ENCODE measurements at regions not wholly inside any gene's neighbourhood (a gene's known extent, or its start where the extent isn't known, plus 50 kb on each side); places are given as distances from the start of the nearest gene placed in this dataset.

DNA sequence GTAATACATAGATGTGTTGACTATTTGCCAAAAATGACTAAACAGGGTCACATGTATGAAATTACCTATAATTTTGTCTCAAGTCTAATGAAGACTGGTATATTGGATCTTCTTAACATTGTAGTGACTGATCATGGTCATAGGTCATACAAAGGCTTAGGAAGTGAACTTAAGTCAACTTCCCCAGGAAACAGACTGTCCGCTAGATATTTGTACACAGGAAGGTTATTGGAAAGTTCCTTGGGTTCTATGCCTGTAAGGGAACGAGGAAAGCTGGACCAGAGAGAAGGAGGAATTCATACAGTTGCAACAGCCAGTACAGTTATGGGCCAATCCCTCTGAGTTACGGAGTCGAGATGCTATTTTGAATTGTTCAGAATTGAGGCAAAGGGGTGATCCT, 462.0 kb upstream of the THRB start:
- DNase-seq (ENCODE audit: low read depth), result no peak
- no peak overlapping the region for H3K4me3 ChIP-seq (ENCODE audit: low read depth, low read length)
- TF ChIP-seq, protein P1, sequence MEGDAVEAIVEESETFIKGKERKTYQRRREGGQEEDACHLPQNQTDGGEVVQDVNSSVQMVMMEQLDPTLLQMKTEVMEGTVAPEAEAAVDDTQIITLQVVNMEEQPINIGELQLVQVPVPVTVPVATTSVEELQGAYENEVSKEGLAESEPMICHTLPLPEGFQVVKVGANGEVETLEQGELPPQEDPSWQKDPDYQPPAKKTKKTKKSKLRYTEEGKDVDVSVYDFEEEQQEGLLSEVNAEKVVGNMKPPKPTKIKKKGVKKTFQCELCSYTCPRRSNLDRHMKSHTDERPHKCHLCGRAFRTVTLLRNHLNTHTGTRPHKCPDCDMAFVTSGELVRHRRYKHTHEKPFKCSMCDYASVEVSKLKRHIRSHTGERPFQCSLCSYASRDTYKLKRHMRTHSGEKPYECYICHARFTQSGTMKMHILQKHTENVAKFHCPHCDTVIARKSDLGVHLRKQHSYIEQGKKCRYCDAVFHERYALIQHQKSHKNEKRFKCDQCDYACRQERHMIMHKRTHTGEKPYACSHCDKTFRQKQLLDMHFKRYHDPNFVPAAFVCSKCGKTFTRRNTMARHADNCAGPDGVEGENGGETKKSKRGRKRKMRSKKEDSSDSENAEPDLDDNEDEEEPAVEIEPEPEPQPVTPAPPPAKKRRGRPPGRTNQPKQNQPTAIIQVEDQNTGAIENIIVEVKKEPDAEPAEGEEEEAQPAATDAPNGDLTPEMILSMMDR (IDR thresholded peaks at IDR 0.05; ENCODE audit: insufficient read depth, low read depth, low read length), result no peak

DNA sequence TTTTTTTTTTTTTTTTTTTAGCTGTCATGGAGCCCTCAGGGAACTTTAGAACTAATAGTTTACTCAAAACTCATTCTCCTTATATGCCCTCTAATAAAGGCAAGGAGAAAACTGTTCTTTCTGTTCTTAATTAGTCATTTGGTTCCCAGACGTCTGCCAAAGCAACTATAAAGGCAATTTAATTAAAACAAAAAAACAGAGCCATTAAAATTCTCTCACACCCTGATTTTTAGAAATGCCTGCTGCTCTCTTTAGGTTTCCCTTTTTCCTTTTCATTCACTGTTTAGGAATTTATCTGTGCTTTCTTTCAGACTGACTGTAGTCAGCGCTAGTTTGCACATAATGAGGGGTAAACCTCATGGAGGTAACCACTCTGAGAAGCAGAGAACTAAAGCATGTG, 463.6 kb upstream of the THRB start:
- no peak overlapping the region for H3K4me3 ChIP-seq (ENCODE audit: low read depth, low read length)
- TF ChIP-seq, protein P1 (IDR thresholded peaks at IDR 0.05; ENCODE audit: insufficient read depth, low read depth, low read length), result no peak
- DNase-seq (ENCODE audit: low read depth), result no peak

DNA sequence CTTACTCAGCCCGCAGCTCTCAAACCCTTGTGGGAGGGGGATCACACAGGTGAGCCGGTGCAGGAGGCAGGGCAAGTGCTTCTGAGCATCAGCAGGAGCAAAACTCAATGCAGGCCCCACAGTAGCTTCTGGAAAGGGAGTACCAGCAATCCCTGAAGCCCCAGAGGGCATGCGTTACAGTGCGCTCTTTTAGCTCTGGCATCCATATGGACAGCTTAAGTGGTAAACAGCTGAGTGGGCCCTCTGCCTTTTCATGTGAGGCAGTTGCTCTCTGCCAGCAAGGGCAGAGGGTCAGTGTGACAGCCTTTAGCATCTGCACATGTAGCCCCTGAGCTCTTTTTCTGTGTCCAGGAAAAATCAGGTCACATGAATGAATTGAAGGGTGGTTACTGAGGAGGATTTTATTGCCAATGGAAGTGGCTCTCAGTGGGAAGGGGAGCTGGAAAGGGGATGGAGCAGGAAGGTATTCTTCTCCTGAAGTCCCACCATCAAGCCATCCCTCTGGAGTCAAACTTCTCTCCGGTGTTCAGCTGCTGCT, 464.3 kb upstream of the THRB start:
- no peak for DNase-seq (ENCODE audit: low read depth)
- TF ChIP-seq, protein P1 (IDR thresholded peaks at IDR 0.05; ENCODE audit: insufficient read depth, low read depth, low read length), result no peak

DNA sequence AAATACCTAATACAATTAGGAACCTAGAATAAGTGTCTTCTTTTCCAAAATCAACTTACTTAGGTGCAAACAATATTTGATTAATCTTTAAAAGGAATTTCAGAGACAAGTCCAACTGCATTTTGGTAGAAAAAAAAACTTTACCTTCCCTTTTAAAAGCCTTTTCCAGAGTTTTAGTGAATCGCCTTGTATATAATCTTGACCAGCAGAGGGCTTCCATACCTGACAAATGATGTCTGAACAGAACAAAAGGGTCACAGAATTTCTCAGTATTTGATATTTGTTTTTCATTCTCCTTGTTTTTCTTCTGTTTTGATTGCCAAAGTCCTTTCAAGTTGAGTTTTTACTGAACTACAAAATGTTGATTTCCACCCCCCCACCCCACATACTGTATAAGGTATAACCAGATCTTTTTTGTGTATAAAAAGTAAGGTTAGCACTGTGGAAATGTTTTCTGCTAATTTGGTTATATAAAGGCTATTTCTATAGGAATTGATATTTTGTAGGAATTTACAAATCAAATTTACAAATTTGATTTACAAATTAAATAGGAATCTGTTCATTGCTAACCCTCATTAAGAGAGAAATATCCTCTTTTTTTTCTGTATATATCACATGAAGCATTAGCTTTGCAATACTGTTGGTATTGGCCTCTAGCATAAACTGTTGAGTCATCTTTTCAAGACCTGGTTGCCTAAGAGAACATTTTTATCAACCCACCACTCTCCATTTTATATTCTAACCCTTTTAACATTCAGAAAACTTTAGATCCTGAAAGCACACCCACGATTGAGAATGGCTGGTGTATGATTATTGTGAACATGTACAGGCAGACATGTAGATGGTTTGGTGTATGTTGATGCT, 464.1 kb upstream of the RARB start:
- no peak overlapping the region for H3K4me3 ChIP-seq (ENCODE audit: low read depth, low read length)
- TF ChIP-seq, protein P1 (IDR thresholded peaks at IDR 0.05; ENCODE audit: insufficient read depth, low read depth, low read length), result peak; percentile 49
- peak; percentile 32 for DNase-seq (ENCODE audit: low read depth)

More for the DNA sequence above, 464.3 kb upstream of the THRB start:
- no peak overlapping the region for H3K4me3 ChIP-seq (ENCODE audit: low read depth, low read length)

DNA sequence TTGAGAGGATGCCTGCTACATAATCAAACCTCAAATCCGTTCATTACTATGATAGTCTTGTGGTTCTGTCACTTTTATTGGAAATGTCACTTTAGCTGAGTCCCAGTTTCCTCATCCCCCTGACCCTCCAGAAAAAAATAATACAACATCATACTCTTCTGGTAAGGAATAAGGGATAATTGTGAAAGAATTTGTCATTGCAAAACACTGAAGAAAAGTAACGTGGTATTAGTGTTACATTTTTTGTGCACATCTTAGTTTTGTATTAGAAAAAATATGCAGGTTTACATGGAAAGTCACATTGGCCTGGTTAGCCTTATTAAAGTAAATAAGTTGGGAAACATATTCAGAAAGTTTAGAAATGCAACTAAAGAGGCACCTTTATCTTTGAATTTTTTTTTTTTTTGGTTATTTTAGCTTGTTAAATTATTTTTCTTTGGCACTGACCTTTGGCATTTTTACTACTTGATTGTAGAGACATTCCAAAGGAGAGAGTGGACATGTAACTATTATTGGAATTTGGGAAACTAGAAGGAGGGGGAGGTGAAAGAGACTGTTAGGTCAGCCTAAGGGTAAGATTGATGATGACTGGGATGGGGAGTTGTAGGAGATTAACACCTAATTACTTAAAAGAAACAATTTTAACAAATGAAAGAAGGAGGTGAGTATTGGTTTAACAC, 462.2 kb upstream of the RARB start:
- H3K4me3 ChIP-seq (ENCODE audit: low read depth, low read length), result no peak overlapping the region
- no peak for DNase-seq (ENCODE audit: low read depth)
- TF ChIP-seq, protein P1 (IDR thresholded peaks at IDR 0.05; ENCODE audit: insufficient read depth, low read depth, low read length), result no peak

DNA sequence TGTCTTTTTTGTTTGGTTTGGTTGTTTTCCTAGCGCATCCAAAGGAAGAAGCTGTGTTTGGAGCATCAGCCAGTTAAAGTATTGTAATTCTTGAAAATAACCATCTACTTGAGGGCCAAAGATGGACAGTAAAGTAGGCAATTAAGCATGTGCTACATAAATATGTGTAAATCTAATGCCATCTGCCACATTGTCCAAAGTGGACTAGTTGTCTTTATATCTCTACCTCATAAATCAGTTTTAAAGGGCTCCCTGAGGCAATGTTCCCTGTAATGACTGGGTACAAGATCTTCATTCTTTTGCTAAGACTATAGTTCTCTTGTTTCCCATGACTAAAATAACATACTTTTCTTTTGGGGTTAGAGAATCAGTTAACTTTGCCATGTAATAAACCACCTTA, 460.0 kb upstream of the RARB start:
- TF ChIP-seq, protein P1 (IDR thresholded peaks at IDR 0.05; ENCODE audit: insufficient read depth, low read depth, low read length), result no peak
- DNase-seq (ENCODE audit: low read depth), result no peak

More for the DNA sequence above, 460.0 kb upstream of the RARB start:
- H3K4me3 ChIP-seq (ENCODE audit: low read depth, low read length), result no peak overlapping the region
